CD4-positive, alpha-beta T cell treated with Interferon gamma for 1 hour (primary cell): ENCODE measurements at regions not wholly inside any gene's neighbourhood (a gene's known extent, or its start where the extent isn't known, plus 50 kb on each side); places are given as distances from the start of the nearest gene placed in this dataset.
"Not testable (repeated sequence)": the region's sequence is repeated elsewhere in the genome, so short reads cannot be mapped to it uniquely, and the experiment has no call there.

Experiments
- DNase-seq: peaks from one replicate; pipeline ENCODE4 v3.0.0-alpha.2; 2020

- DNase-seq = no peak
These were observed 94.0 kb upstream of the KIF26B start for GRCh38 chr1:245060684-245061374.

GRCh38 chr1:245059806-245060424 lies 94.9 kb upstream of the KIF26B start:
- DNase-seq = no peak

- DNase-seq = no peak
These were observed 95.9 kb upstream of the KIF26B start for GRCh38 chr1:245058882-245059281.

- no peak for DNase-seq
These were observed 96.3 kb upstream of the KIF26B start for GRCh38 chr1:245058436-245058835.

- DNase-seq = peak; percentile 62
These were observed 97.9 kb upstream of the KIF26B start for GRCh38 chr1:245056913-245057312.

GRCh38 chr1:245056296-245056695 lies 98.5 kb upstream of the KIF26B start:
- DNase-seq = not testable (repeated sequence)

- DNase-seq = no peak
These were observed 99.0 kb upstream of the KIF26B start for GRCh38 chr1:245055752-245056151.

- no peak for DNase-seq
These were observed 100.1 kb upstream of the KIF26B start for GRCh38 chr1:245054507-245055270.

- peak; percentile 28 for DNase-seq
These were observed 100.7 kb upstream of the KIF26B start for GRCh38 chr1:245054105-245054504.

- DNase-seq = no peak
These were observed 102.5 kb upstream of the KIF26B start for GRCh38 chr1:245052258-245052657.

GRCh38 chr1:245051349-245052221 lies 103.2 kb upstream of the KIF26B start:
- DNase-seq = peak; percentile 68

- DNase-seq = no peak
These were observed 108.0 kb upstream of the KIF26B start for GRCh38 chr1:245046769-245047168.

GRCh38 chr1:245046315-245046714 lies 108.5 kb upstream of the KIF26B start:
- no peak for DNase-seq

- no peak for DNase-seq
These were observed 109.5 kb upstream of the KIF26B start for GRCh38 chr1:245045087-245045881.

GRCh38 chr1:245043611-245043940 lies 111.2 kb upstream of the KIF26B start:
- DNase-seq = no peak

- DNase-seq = no peak
These were observed 113.6 kb upstream of the KIF26B start for GRCh38 chr1:245041058-245041698.

GRCh38 chr1:245039196-245039595 lies 115.6 kb upstream of the KIF26B start:
- DNase-seq = no peak

GRCh38 chr1:245036102-245036501 lies 118.7 kb upstream of the KIF26B start:
- DNase-seq = no peak

GRCh38 chr1:245031041-245031440 lies 123.7 kb upstream of the KIF26B start:
- DNase-seq = no peak

GRCh38 chr1:245026247-245026646 lies 128.5 kb upstream of the KIF26B start:
- DNase-seq = no peak

- DNase-seq = no peak
These were observed 129.3 kb upstream of the KIF26B start for GRCh38 chr1:245025525-245025924.

- DNase-seq = no peak
These were observed 131.6 kb upstream of the KIF26B start for GRCh38 chr1:245023222-245023621.
